ENCODE measurements at regions not wholly inside any gene's neighbourhood (a gene's known extent, or its start where the extent isn't known, plus 50 kb on each side); places are given as distances from the start of the nearest gene placed in this dataset.
A peak's percentile ranks its signal among the peaks of the same experiment; 100 is the strongest.

- no peak for DNase-seq
These were observed 102.3 kb downstream of the ZNF608 start for GRCh38 chr5:124644138-124644537.

GRCh38 chr5:124643336-124643735, 103.1 kb downstream of the ZNF608 start:
- no peak for DNase-seq

- DNase-seq: no peak
These were observed 104.3 kb downstream of the ZNF608 start for GRCh38 chr5:124642151-124642550.

- no peak for DNase-seq
These were observed 105.2 kb downstream of the ZNF608 start for GRCh38 chr5:124641154-124641792.

- DNase-seq: no peak
These were observed 107.3 kb downstream of the ZNF608 start for GRCh38 chr5:124639095-124639665.

GRCh38 chr5:124637011-124637410, 109.4 kb downstream of the ZNF608 start:
- no peak for DNase-seq

GRCh38 chr5:124634741-124635323, 111.6 kb downstream of the ZNF608 start:
- DNase-seq: no peak

- no peak for DNase-seq
These were observed 112.2 kb downstream of the ZNF608 start for GRCh38 chr5:124634228-124634739.

GRCh38 chr5:124633209-124633608, 113.2 kb downstream of the ZNF608 start:
- DNase-seq: no peak

GRCh38 chr5:124631874-124632550, 114.4 kb downstream of the ZNF608 start:
- DNase-seq: no peak

- no peak for DNase-seq
These were observed 115.4 kb downstream of the ZNF608 start for GRCh38 chr5:124630767-124631704.

- no peak for DNase-seq
These were observed 117.5 kb downstream of the ZNF608 start for GRCh38 chr5:124628721-124629596.

GRCh38 chr5:124627815-124628595, 118.4 kb downstream of the ZNF608 start:
- peak; percentile 21 for DNase-seq

GRCh38 chr5:124626053-124626452, 120.4 kb downstream of the ZNF608 start:
- DNase-seq: no peak

- no peak for DNase-seq
These were observed 123.2 kb downstream of the ZNF608 start for GRCh38 chr5:124623265-124623664.

GRCh38 chr5:124622851-124623250, 123.6 kb downstream of the ZNF608 start:
- no peak for DNase-seq

GRCh38 chr5:124621279-124621678, 125.2 kb downstream of the ZNF608 start:
- DNase-seq: no peak

- no peak for DNase-seq
These were observed 125.7 kb downstream of the ZNF608 start for GRCh38 chr5:124620743-124621142.

- DNase-seq: no peak
These were observed 127.3 kb downstream of the ZNF608 start for GRCh38 chr5:124619121-124619520.

GRCh38 chr5:124617787-124618186, 128.7 kb downstream of the ZNF608 start:
- no peak for DNase-seq
